Chondrocyte (in vitro differentiated cells): ENCODE measurements at regions not wholly inside any gene's neighbourhood (a gene's known extent, or its start where the extent isn't known, plus 50 kb on each side); places are given as distances from the start of the nearest gene placed in this dataset.

ENCODE experiments used
- DNase-seq: peaks from one replicate; pipeline ENCODE4 v3.0.0; 2021; ENCODE audit warnings: mixed read lengths, low spot score
- H3K27ac Mint-ChIP-seq: one replicate; pipeline ENCODE4 v1.8.0; 2021; ENCODE audit warnings: mild to moderate bottlenecking, moderate library complexity, mixed read lengths; ENCODE audit not compliant: unreplicated experiment
- H3K27me3 Mint-ChIP-seq: 2 replicates; pipeline ENCODE4 v1.8.0; 2021; ENCODE audit warnings: low read depth, mixed read lengths
- H3K36me3 Mint-ChIP-seq: 2 replicates; pipeline ENCODE4 v1.8.0; 2021; ENCODE audit warnings: low read depth, mixed read lengths
- H3K4me1 Mint-ChIP-seq: 2 replicates; pipeline ENCODE4 v1.8.0; 2021; ENCODE audit warnings: low read depth, mild to moderate bottlenecking, mixed read lengths
- H3K4me3 Mint-ChIP-seq: one replicate; pipeline ENCODE4 v1.8.0; 2021; ENCODE audit warnings: mild to moderate bottlenecking, moderate library complexity, mixed read lengths; ENCODE audit not compliant: unreplicated experiment
- H3K9me3 Mint-ChIP-seq: 2 replicates; pipeline ENCODE4 v1.8.0; 2021; ENCODE audit warnings: low read depth, mixed read lengths
- TF ChIP-seq, protein P1 (sequence below): fragments of 200-600 bp; sonication (generic); IDR thresholded peaks from 2 replicates; pipeline ENCODE4 v1.5.0; 2021; ENCODE audit warnings: antibody characterized with exemption, mild to moderate bottlenecking, moderate library complexity

- Mint-ChIP-seq H3K4me3 (no peak overlapping the region), H3K27ac (no peak overlapping the region), H3K9me3 (no peaks in the 10 kb centered on the region), H3K4me1 (peaks cover 14% of the 10 kb centered on the region), H3K36me3 (no peaks in the 10 kb centered on the region), H3K27me3 (no peaks in the 10 kb centered on the region)
- no peak for DNase-seq
- TF ChIP-seq, protein P1, sequence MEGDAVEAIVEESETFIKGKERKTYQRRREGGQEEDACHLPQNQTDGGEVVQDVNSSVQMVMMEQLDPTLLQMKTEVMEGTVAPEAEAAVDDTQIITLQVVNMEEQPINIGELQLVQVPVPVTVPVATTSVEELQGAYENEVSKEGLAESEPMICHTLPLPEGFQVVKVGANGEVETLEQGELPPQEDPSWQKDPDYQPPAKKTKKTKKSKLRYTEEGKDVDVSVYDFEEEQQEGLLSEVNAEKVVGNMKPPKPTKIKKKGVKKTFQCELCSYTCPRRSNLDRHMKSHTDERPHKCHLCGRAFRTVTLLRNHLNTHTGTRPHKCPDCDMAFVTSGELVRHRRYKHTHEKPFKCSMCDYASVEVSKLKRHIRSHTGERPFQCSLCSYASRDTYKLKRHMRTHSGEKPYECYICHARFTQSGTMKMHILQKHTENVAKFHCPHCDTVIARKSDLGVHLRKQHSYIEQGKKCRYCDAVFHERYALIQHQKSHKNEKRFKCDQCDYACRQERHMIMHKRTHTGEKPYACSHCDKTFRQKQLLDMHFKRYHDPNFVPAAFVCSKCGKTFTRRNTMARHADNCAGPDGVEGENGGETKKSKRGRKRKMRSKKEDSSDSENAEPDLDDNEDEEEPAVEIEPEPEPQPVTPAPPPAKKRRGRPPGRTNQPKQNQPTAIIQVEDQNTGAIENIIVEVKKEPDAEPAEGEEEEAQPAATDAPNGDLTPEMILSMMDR, result no peak
These were observed 62.8 kb upstream of the LRRC1 start for GRCh38 chr6:53731866-53732636.

DNA sequence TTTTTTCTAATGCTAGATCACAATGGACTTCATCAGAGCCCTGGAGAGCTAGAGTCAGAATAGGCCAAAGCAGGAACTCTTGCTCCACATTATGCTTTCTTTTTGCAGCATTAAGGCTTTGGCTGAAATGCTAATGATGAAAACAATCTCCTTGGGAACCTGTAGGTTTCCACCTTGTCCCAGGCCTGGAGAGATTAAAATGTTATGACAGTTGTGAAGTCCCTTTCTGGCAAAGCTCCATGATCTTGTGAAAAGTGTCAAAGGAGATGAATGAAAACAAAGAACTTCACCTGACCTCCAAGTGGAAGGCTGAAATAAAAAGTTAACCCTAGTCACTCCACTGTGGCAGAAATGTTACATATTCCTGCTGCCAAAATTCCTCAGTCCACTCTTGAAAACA lies 64.0 kb upstream of the LRRC1 start:
- Mint-ChIP-seq H3K4me1 (peaks cover 14% of the 10 kb centered on the region), H3K9me3 (no peaks in the 10 kb centered on the region), H3K27me3 (peaks cover under 1% of the 10 kb centered on the region), H3K27ac (no peak overlapping the region), H3K36me3 (no peaks in the 10 kb centered on the region), H3K4me3 (no peak overlapping the region)
- TF ChIP-seq, protein P1, result no peak
- no peak for DNase-seq

DNA sequence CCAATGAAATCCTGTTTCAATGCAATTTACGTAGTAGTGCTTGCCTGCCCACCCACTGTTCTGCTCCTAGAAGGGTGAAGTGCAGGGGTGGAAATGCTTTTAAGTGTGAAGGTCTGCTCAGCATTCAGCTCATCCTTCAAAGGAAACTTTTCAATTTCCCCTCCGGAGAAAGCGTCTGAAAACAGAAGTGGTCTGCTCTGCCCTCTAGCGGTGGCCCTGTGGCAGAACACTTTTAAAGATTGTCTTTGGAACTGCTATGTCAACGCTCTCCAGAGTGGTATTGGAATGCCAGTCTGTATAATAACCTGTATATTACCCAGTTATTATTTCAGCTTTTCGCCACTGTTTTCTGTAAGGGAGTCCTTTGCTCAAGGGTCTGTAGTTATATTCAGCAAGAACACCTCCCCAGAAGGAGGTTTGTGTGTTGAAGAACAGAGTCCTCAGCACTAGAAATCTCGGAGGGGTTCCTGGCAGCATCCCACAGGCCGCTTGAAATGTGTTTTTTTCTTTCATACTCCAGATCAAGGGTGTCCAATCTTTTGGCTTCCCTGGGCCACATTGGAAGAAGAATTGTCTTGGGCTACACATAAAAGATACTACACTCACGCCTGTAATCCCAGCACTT lies 63.1 kb upstream of the KLHL31 start:
- TF ChIP-seq, protein P1, result peak; percentile 99
- no peaks in the 10 kb centered on the region for H3K36me3 Mint-ChIP-seq
- no peak overlapping the region for H3K27ac Mint-ChIP-seq
- H3K9me3 Mint-ChIP-seq, result no peaks in the 10 kb centered on the region
- peaks cover 2% of the 10 kb centered on the region for H3K27me3 Mint-ChIP-seq
- H3K4me1 Mint-ChIP-seq, result peaks cover 13% of the 10 kb centered on the region
- no peak for DNase-seq
- H3K4me3 Mint-ChIP-seq, result peak overlapping the region; percentile 43

- H3K4me1 Mint-ChIP-seq, result peaks cover 17% of the 10 kb centered on the region
- TF ChIP-seq, protein P1, result no peak
- no peak overlapping the region for H3K27ac Mint-ChIP-seq
- DNase-seq, result no peak
- H3K36me3 Mint-ChIP-seq, result no peaks in the 10 kb centered on the region
- no peak overlapping the region for H3K4me3 Mint-ChIP-seq
- no peaks in the 10 kb centered on the region for H3K9me3 Mint-ChIP-seq
- H3K27me3 Mint-ChIP-seq, result peaks cover 2% of the 10 kb centered on the region
These were observed 62.2 kb upstream of the KLHL31 start for GRCh38 chr6:53727748-53728147.

- no peak for DNase-seq
- TF ChIP-seq, protein P1, result peak; percentile 92
- peaks cover 17% of the 10 kb centered on the region for H3K4me1 Mint-ChIP-seq
- H3K36me3 Mint-ChIP-seq, result no peaks in the 10 kb centered on the region
- no peak overlapping the region for H3K4me3 Mint-ChIP-seq
- peaks cover 2% of the 10 kb centered on the region for H3K27me3 Mint-ChIP-seq
- H3K9me3 Mint-ChIP-seq, result no peaks in the 10 kb centered on the region
- H3K27ac Mint-ChIP-seq, result no peak overlapping the region
These were observed 60.4 kb upstream of the KLHL31 start for GRCh38 chr6:53725791-53726575.
